GM18520 (cell line): ENCODE measurements at regions not wholly inside any gene's neighbourhood (a gene's known extent, or its start where the extent isn't known, plus 50 kb on each side); places are given as distances from the start of the nearest gene placed in this dataset.

Experiments used
- ATAC-seq: cut with Tn5 transposase; IDR thresholded peaks from one replicate; pipeline ENCODE4 v1.9.1; 2021; ENCODE audit not compliant: unreplicated experiment

GRCh38 chr22:48452766-48453165 lies 1374.9 kb downstream of the BRD1 start:
- ATAC-seq: no peak

- no peak for ATAC-seq
These were observed 1375.8 kb downstream of the BRD1 start for GRCh38 chr22:48451891-48452290.

- no peak for ATAC-seq
These were observed 1377.4 kb downstream of the BRD1 start for GRCh38 chr22:48450188-48450825.

- no peak for ATAC-seq
These were observed 1378.0 kb downstream of the BRD1 start for GRCh38 chr22:48449466-48450187.

GRCh38 chr22:48448821-48449220 lies 1378.9 kb downstream of the BRD1 start:
- ATAC-seq: no peak

GRCh38 chr22:48445113-48445827 lies 1382.4 kb downstream of the BRD1 start:
- no peak for ATAC-seq

GRCh38 chr22:48444320-48445112 lies 1383.2 kb downstream of the BRD1 start:
- ATAC-seq: no peak

- ATAC-seq: no peak
These were observed 1384.0 kb downstream of the BRD1 start for GRCh38 chr22:48443680-48444079.

- ATAC-seq: no peak
These were observed 1385.0 kb downstream of the BRD1 start for GRCh38 chr22:48442663-48443062.

- no peak for ATAC-seq
These were observed 1386.2 kb downstream of the BRD1 start for GRCh38 chr22:48441553-48441850.

- ATAC-seq: no peak
These were observed 1386.8 kb downstream of the BRD1 start for GRCh38 chr22:48440673-48441552.

GRCh38 chr22:48440176-48440575 lies 1387.5 kb downstream of the BRD1 start:
- no peak for ATAC-seq

- no peak for ATAC-seq
These were observed 1388.0 kb downstream of the BRD1 start for GRCh38 chr22:48439560-48440135.

- no peak for ATAC-seq
These were observed 1388.7 kb downstream of the BRD1 start for GRCh38 chr22:48438800-48439559.

GRCh38 chr22:48438096-48438495 lies 1389.6 kb downstream of the BRD1 start:
- ATAC-seq: no peak

- ATAC-seq: no peak
These were observed 1391.3 kb downstream of the BRD1 start for GRCh38 chr22:48436201-48436931.

- ATAC-seq: no peak
These were observed 1392.8 kb downstream of the BRD1 start for GRCh38 chr22:48434868-48435250.

GRCh38 chr22:48434156-48434867 lies 1393.4 kb downstream of the BRD1 start:
- ATAC-seq: no peak
